ENCODE measurements at regions not wholly inside any gene's neighbourhood (a gene's known extent, or its start where the extent isn't known, plus 50 kb on each side); places are given as distances from the start of the nearest gene placed in this dataset.

GRCh38 chr4:105092768-105093167 is 53.9 kb upstream of the TET2 start:
- Histone ChIP-seq H3K4me3 (ENCODE audit: low read depth in 1 of 2, low read length in 2 of 2) (no peak overlapping the region), H3K9me3 (ENCODE audit: control insufficient read depth in 1 of 2, low read length in 2 of 2) (peaks cover 0 to 9% of the 10 kb centered on the region in 2 donors), H3K4me1 (ENCODE audit: control insufficient read depth in 1 of 2, insufficient read depth in 2 of 2, low read length in 2 of 2) (peaks cover 0 to 8% of the 10 kb centered on the region in 2 donors), H3K27me3 (ENCODE audit: low read depth, low read length) (no peaks in the 10 kb centered on the region), H3K36me3 (ENCODE audit: control insufficient read depth in 1 of 2, insufficient read depth in 2 of 2, low read length in 2 of 2) (no peaks in the 10 kb centered on the region), H3K27ac (ENCODE audit: low read length) (no peak overlapping the region)

- Histone ChIP-seq H3K4me3 (ENCODE audit: low read depth in 1 of 2, low read length in 2 of 2) (no peak overlapping the region), H3K27me3 (ENCODE audit: low read depth, low read length) (no peaks in the 10 kb centered on the region), H3K9me3 (ENCODE audit: control insufficient read depth in 1 of 2, low read length in 2 of 2) (peaks cover 0 to 9% of the 10 kb centered on the region in 2 donors), H3K4me1 (ENCODE audit: control insufficient read depth in 1 of 2, insufficient read depth in 2 of 2, low read length in 2 of 2) (no peaks in the 10 kb centered on the region), H3K36me3 (ENCODE audit: control insufficient read depth in 1 of 2, insufficient read depth in 2 of 2, low read length in 2 of 2) (no peaks in the 10 kb centered on the region), H3K27ac (ENCODE audit: low read length) (no peak overlapping the region)
These were observed 52.7 kb upstream of the TET2 start for GRCh38 chr4:105093975-105094374.
